GM19099 (cell line): ENCODE measurements at regions not wholly inside any gene's neighbourhood (a gene's known extent, or its start where the extent isn't known, plus 50 kb on each side); places are given as distances from the start of the nearest gene placed in this dataset.

Experiments
- POLR2A ChIP-seq: IDR thresholded peaks from 3 replicates; pipeline ENCODE4 v1.6.1; 2011; ENCODE audit warnings: low read depth; ENCODE audit not compliant: insufficient read length; ENCODE audit errors: extremely low read depth

GRCh38 chr16:86075839-86076440 lies 177.0 kb downstream of the IRF8 start:
- no peak for TF ChIP-seq POLR2A

GRCh38 chr16:86076606-86077005 lies 177.6 kb downstream of the IRF8 start:
- no peak for TF ChIP-seq POLR2A

DNA sequence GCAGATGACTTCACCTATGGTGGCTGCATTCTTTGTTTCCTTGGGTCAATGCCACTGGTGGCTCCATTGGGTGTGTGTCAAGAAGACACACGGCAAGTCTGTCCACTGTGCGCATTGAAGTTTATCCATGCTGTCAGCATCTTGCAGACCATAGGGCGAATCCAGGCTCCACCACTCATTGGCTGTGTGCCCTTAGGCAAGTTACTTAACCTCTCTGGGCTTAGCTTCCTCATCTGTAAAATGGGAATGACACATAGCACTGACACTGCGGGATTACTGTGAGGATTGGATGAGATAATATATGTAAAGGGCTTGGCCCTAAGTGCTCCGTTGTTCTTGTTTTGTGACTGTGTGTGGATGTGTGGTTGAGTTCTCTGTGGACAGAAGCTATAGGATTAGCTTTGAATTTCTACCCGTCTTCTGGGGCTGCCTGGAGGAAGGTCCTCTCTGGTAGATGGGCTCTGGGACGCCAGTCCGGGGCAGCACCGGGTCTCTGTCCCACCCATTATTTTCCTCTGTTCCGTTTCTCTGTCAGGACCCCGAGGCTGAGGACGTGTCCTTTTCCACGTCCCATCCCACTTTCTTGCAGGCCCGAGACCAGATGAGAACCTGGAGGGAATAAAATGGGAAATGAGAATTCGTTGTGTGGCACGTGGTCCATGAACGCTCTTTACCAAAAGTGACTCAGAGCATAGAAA lies 178.4 kb downstream of the IRF8 start:
- no peak for TF ChIP-seq POLR2A

DNA sequence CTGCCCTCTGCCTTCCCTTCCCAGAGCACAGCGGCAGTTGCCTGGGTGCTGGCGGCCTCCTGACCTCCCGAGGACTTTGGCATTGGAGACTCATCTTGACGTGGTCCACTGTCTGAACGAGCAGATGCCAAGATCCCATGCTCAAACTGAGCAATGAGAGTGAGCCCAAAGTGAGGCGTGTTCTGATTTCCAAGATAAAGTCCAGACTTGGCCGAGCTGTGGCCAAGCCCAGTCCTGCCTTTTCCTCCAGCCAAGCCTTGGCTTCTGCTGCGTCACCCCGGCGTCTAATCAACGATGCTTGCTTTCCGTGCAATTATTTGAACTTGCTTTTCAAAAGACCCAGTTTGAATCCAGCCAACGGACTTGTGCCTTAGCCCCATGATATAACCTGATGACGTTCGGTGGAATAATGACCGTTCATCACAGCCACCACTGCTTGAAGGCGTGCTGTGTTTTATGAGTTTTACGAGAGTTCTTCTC lies 179.2 kb downstream of the IRF8 start:
- TF ChIP-seq POLR2A: no peak

DNA sequence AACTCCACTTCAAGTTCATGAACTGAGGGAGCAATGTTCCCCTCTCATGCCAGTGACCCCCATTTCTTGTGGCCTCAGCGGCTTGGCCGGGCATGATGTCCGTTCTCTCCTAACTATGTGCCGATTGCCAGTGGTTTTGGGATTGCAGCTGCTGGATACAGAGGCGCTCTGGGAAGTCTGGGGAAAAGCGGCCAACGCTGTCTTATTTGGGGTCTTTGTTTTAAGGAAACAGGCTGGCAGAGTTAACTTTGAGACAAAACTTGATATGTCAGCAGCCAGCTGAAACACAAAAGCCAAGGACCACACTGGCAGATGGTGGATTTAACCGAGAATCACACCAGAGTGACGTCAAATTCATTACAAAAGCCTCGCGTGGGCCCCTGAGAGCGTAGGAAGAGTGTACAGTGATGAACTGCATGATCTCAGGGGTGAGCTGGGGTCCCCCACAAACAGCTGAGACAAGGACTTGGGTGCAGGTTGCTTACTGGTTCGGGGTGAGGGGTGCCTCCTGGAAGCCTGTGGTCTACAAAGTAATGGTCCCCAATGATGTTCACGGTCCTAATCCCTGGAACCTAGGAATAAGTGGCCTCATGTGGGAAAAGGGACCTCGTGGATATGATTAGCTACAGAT lies 180.4 kb downstream of the IRF8 start:
- TF ChIP-seq POLR2A: no peak

- TF ChIP-seq POLR2A: no peak
Measured at GRCh38 chr16:86080131-86080875, 181.3 kb downstream of the IRF8 start.

DNA sequence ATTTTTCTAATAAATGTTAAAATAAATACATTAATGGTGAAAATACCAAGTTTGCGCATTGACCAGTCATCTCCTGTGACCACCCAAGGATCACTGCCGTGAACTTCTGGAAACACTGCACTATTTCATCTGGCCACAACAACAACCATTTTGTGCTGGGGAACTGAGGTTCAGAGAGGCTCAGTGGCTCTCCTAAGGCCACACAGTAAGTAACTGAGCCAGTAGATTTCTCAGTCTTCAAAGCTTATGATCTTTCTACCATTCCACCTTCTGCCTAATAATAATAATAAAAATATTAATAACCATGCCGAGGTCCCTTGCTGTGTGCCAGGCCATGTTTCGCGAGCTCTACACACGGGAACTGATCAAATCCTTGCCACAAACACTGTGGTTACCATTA lies 182.0 kb downstream of the IRF8 start:
- no peak for TF ChIP-seq POLR2A

DNA sequence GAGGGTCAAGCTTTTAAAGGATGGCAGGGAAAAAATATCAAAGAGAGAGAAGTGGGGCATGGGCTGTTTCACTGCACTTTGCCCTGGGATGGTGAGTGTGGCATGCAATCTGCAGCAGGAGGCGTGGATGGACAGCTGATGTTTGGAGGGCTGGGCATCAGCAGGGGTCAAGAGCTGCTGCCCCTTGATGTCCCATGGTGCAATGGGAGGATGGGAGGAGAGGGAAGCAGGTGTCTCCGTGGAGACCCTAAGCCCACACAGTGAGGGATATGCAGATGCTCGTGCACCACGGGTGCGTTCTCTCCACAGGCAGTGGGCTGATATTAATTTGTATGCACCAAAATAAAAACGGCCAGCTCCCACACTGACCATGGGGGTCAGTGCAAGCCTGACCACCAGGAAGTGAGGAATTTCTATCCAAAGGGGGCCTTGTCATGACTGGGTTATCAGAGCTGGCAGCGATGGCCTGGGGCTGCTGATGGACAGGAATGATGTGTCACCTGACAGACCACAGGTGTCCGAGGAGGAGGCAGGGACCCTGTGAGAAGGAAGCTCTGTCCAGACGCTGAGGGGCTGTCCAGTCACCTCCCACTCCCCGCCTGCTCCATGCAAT lies 183.6 kb downstream of the IRF8 start:
- no peak for TF ChIP-seq POLR2A

DNA sequence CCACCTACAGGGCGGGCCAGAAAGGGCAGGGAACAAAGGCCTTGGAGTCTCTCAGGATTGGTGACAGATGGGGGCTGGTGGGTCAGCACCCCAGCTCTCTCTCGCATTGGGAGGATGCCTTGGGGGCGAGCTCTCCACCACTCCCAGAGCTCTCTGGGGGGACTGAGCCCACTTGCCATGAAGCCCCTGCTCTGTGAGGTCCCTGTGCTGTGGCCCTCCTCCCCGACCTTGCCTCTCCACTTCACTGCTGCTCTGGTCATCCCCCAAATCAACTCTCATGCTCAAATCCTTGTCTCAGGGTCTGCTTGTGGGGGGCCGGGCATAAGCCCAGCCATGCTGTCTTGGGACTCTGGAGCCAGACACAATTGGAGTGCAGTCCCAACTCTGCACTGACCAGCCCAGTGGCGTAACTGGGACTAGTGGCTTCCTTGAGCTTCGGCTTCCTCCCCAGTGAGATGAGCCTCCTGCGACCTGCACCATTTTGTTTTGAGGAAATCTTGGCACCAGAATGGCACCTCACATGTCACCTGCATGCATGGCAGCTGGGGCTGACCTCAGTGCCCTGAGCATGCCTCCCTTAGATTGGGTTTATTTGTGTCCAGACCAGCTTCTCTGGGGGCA lies 184.5 kb downstream of the IRF8 start:
- TF ChIP-seq POLR2A: no peak

- TF ChIP-seq POLR2A: no peak
Measured at GRCh38 chr16:86085161-86085611, 186.2 kb downstream of the IRF8 start.

DNA sequence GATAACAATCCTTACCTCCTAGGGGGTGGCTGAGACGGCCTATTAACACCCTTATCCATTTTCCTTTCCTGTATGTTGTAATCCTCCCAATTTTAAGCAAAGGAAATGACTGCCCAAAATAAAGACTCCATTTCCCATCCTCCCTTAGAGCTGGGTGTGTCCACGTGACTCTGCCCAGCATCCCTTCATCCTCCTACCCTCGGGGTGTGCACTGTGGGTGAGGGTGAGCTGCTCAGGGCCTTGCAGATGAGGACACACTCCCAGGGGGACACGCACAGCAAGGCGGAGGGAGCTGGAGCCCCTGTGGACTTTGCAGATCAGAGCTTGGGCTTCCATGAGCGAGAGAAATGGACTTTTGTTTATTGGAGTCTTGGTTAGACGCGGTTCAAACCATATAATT lies 186.8 kb downstream of the IRF8 start:
- no peak for TF ChIP-seq POLR2A

DNA sequence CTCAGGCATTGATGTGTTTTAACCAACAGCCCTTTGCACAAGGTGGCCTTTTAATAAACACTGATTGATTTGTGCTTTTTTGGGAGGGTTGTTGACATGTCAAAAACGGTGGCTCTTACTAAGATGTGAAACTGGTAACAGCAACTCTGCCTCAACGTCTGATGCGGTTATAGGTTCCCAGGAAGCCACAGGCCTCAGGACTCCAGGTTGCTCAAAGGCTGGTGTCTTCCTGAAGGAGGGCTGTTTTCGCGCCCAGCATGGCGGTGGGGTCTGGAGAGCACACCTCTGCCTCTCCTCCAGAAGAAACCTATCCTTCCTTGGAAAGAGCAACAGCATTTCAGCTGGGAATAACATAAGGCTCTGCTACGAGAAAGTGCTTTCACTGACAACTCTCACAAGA lies 187.5 kb downstream of the IRF8 start:
- TF ChIP-seq POLR2A: no peak

- TF ChIP-seq POLR2A: no peak
Measured at GRCh38 chr16:86087011-86087895, 188.3 kb downstream of the IRF8 start.

DNA sequence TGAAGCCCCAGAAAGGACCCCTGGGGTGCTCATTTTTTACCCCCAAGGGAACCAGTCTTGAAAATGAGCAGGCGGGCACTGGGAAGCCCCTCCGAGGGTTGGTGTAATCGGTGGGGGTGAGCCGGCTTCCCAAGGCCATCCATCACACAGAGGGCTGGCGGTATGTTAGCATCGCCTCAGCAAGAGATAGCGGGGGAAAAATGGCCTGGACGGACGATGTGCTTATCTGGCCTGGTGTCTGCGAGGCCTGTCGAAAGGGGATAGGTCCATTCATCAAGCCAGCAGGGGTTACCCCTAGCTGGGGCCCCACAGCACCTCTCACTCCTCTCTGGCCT lies 188.9 kb downstream of the IRF8 start:
- TF ChIP-seq POLR2A: no peak
